WTC11 (cell line): ENCODE measurements at regions not wholly inside any gene's neighbourhood (a gene's known extent, or its start where the extent isn't known, plus 50 kb on each side); places are given as distances from the start of the nearest gene placed in this dataset.

Experiments used
- ATAC-seq: fragments of 200-7000 bp; cut with Tn5 transposase; 2 replicates; pipeline ENCODE4 v1.10.0; 2021; ENCODE audit warnings: mild to moderate bottlenecking, moderate library complexity
- CTCF ChIA-PET: fragments of 300-600 bp; sonication (Branson Sonifier 250); formaldehyde crosslinking; loops from one replicate; lab custom pipeline; 2021; ENCODE audit warnings: antibody characterized with exemption; lab: Charles Lee
- POLR2A ChIA-PET: fragments of 350-600 bp; sonication (Branson Sonifier 250); formaldehyde crosslinking; loops from one replicate; lab custom pipeline; 2021; ENCODE audit warnings: antibody characterized with exemption; lab: Charles Lee
- DNase-seq: peaks from one replicate; pipeline ENCODE4 v3.0.0; 2021; ENCODE audit warnings: low spot score
- H3K27ac Mint-ChIP-seq: 2 replicates; pipeline ENCODE4 v1.8.0; 2021; ENCODE audit warnings: mixed read lengths
- H3K27me3 Mint-ChIP-seq: 2 replicates; pipeline ENCODE4 v1.8.0; 2021; ENCODE audit warnings: low read depth, mild to moderate bottlenecking, moderate library complexity, mixed read lengths
- H3K36me3 Mint-ChIP-seq: 2 replicates; pipeline ENCODE4 v1.8.0; 2021; ENCODE audit warnings: mixed read lengths
- H3K4me1 Mint-ChIP-seq: 2 replicates; pipeline ENCODE4 v1.8.0; 2022; ENCODE audit warnings: mixed read lengths
- H3K4me3 Mint-ChIP-seq: 2 replicates; pipeline ENCODE4 v1.8.0; 2021; ENCODE audit warnings: mild to moderate bottlenecking, moderate library complexity, mixed read lengths
- H3K9me3 Mint-ChIP-seq: 2 replicates; pipeline ENCODE4 v1.8.0; 2021; ENCODE audit warnings: mixed read lengths
- ATF1 ChIP-seq: sonication (generic); formaldehyde crosslinking; IDR thresholded peaks from 2 replicates; pipeline ENCODE4 v1.8.1; 2023; ENCODE audit warnings: mild to moderate bottlenecking, moderate library complexity, missing genetic modification reagents
- CBFB ChIP-seq: sonication (generic); formaldehyde crosslinking; IDR thresholded peaks from 2 replicates; pipeline ENCODE4 v1.8.1; 2022; ENCODE audit warnings: mild to moderate bottlenecking, low read depth, missing genetic modification reagents
- EMX1 ChIP-seq: fragments of 250-450 bp; sonication (Bioruptor Pico); IDR thresholded peaks from 2 replicates; pipeline ENCODE4 v1.8.0; 2021; ENCODE audit warnings: mild to moderate bottlenecking
- ETV6 ChIP-seq: sonication (generic); formaldehyde crosslinking; IDR thresholded peaks from 2 replicates; pipeline ENCODE4 v1.8.1; 2022; ENCODE audit warnings: mild to moderate bottlenecking, missing genetic modification reagents
- FOXJ3 ChIP-seq: sonication (generic); formaldehyde crosslinking; IDR thresholded peaks from 2 replicates; pipeline ENCODE4 v1.9.0; 2021; ENCODE audit warnings: missing genetic modification reagents, mild to moderate bottlenecking, borderline replicate concordance
- FOXK1 ChIP-seq: sonication (generic); formaldehyde crosslinking; IDR thresholded peaks from 2 replicates; pipeline ENCODE4 v1.8.0; 2022; ENCODE audit warnings: mild to moderate bottlenecking, moderate library complexity, missing genetic modification reagents
- GRHL2 ChIP-seq: fragments of 250-450 bp; sonication (Bioruptor Pico); IDR thresholded peaks from 2 replicates; pipeline ENCODE4 v1.8.0; 2022; ENCODE audit warnings: mild to moderate bottlenecking, moderate library complexity; ENCODE audit not compliant: insufficient replicate concordance, severe bottlenecking
- GTF2I ChIP-seq: fragments of 250-450 bp; sonication (Bioruptor Pico); conservative IDR thresholded peaks from 2 replicates; pipeline ENCODE4 v1.4.0; 2021; ENCODE audit warnings: mild to moderate bottlenecking
- JAZF1 ChIP-seq: fragments of 250-450 bp; sonication (Bioruptor Pico); IDR thresholded peaks from 2 replicates; pipeline ENCODE4 v1.9.0; 2021; ENCODE audit warnings: moderate library complexity, mild to moderate bottlenecking, inconsistent platforms
- JUN ChIP-seq: sonication (generic); formaldehyde crosslinking; IDR thresholded peaks from 2 replicates; pipeline ENCODE4 v1.8.0; 2023; ENCODE audit warnings: mild to moderate bottlenecking, missing genetic modification reagents
- MYBL2 ChIP-seq: sonication (generic); formaldehyde crosslinking; IDR thresholded peaks from 2 replicates; pipeline ENCODE4 v1.8.1; 2023; ENCODE audit warnings: mild to moderate bottlenecking, moderate library complexity, missing genetic modification reagents
- NFE2L1 ChIP-seq: sonication (generic); formaldehyde crosslinking; IDR thresholded peaks from 2 replicates; pipeline ENCODE4 v1.8.1; 2023; ENCODE audit warnings: missing genetic modification reagents
- PREB ChIP-seq: sonication (generic); formaldehyde crosslinking; IDR thresholded peaks from 2 replicates; pipeline ENCODE4 v1.8.1; 2022; ENCODE audit warnings: mild to moderate bottlenecking, missing genetic modification reagents, moderate library complexity, borderline replicate concordance
- PRRX2 ChIP-seq: fragments of 250-450 bp; sonication (Bioruptor Pico); IDR thresholded peaks from 2 replicates; pipeline ENCODE4 v1.8.0; 2021; ENCODE audit warnings: mild to moderate bottlenecking
- RORB ChIP-seq: fragments of 250-450 bp; sonication (Bioruptor Pico); IDR thresholded peaks from 2 replicates; pipeline ENCODE4 v1.9.0; 2021; ENCODE audit warnings: mild to moderate bottlenecking
- TCF7 ChIP-seq: sonication (generic); formaldehyde crosslinking; IDR thresholded peaks from 2 replicates; pipeline ENCODE4 v1.8.0; 2022; ENCODE audit warnings: mild to moderate bottlenecking, low read depth, missing genetic modification reagents, moderate library complexity
- USF1 ChIP-seq: sonication (generic); formaldehyde crosslinking; IDR thresholded peaks from 2 replicates; pipeline ENCODE4 v1.8.0; 2022; ENCODE audit warnings: mild to moderate bottlenecking, missing genetic modification reagents
- ZBTB43 ChIP-seq: sonication (generic); formaldehyde crosslinking; IDR thresholded peaks from 2 replicates; pipeline ENCODE4 v1.8.1; 2023; ENCODE audit warnings: mild to moderate bottlenecking, missing genetic modification reagents
- ZNF121 ChIP-seq: sonication (generic); formaldehyde crosslinking; IDR thresholded peaks from 2 replicates; pipeline ENCODE4 v1.8.0; 2023; ENCODE audit warnings: missing genetic modification reagents
- ZNF232 ChIP-seq: sonication (generic); formaldehyde crosslinking; IDR thresholded peaks from 2 replicates; pipeline ENCODE4 v1.8.0; 2022; ENCODE audit warnings: mild to moderate bottlenecking, missing genetic modification reagents
- ZNF416 ChIP-seq: fragments of 250-450 bp; sonication (Bioruptor Pico); IDR thresholded peaks from 2 replicates; pipeline ENCODE4 v1.9.0; 2021; ENCODE audit warnings: mild to moderate bottlenecking, inconsistent platforms
- TF ChIP-seq, protein P1 (sequence below): fragments of 250-450 bp; sonication (Bioruptor Pico); IDR thresholded peaks from 2 replicates; pipeline ENCODE4 v2.1.2; 2022; ENCODE audit warnings: mild to moderate bottlenecking, moderate library complexity
- TF ChIP-seq, protein P2 (sequence below): fragments of 250-450 bp; sonication (Bioruptor Pico); IDR thresholded peaks from 2 replicates; pipeline ENCODE4 v1.9.0; 2021; ENCODE audit warnings: moderate library complexity, mild to moderate bottlenecking, inconsistent platforms, borderline replicate concordance
- TF ChIP-seq, protein P3 (sequence below): sonication (generic); formaldehyde crosslinking; IDR thresholded peaks from 2 replicates; pipeline ENCODE4 v1.8.1; 2022; ENCODE audit warnings: low read depth, missing genetic modification reagents, borderline replicate concordance
- TF ChIP-seq, protein P4 (sequence below): fragments of 200-600 bp; IDR thresholded peaks from 2 replicates; pipeline ENCODE4 v1.8.0; 2022; ENCODE audit warnings: antibody characterized with exemption
- TF ChIP-seq, protein P5 (sequence below): fragments of 250-450 bp; sonication (Bioruptor Pico); IDR thresholded peaks from 2 replicates; pipeline ENCODE4 v1.9.0; 2021; ENCODE audit warnings: mild to moderate bottlenecking

DNA sequence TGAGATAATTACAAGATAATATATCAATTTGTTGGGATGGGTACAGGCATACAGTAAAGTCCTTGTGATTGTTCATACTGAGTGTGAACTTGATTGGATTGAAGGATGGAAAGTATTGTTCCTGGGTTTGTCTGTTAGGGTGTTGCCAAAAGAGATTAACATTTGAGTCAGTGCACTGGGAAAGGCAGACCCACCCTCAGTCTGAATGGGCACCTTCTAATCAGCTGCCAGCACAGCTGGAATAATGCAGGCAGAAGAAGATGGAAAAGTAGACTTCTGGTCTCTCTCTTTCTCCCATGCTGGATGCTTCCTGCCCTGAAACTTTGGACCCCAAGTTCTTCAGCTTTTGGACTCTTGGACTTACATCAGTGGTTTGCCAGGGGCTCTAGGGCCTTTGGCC is 457.9 kb upstream of the SLIT2 start (continued):
- TF ChIP-seq, protein P1, sequence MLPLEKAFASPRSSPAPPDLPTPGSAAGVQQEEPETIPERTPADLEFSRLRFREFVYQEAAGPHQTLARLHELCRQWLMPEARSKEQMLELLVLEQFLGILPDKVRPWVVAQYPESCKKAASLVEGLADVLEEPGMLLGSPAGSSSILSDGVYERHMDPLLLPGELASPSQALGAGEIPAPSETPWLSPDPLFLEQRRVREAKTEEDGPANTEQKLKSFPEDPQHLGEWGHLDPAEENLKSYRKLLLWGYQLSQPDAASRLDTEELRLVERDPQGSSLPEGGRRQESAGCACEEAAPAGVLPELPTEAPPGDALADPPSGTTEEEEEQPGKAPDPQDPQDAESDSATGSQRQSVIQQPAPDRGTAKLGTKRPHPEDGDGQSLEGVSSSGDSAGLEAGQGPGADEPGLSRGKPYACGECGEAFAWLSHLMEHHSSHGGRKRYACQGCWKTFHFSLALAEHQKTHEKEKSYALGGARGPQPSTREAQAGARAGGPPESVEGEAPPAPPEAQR (CRISPR knock-in tag) = no peak
- TF ChIP-seq JUN (CRISPR knock-in tag) (no peak), GTF2I (CRISPR knock-in tag) (no peak), JAZF1 (CRISPR knock-in tag) (no peak), ZNF416 (CRISPR knock-in tag) (no peak), EMX1 (CRISPR knock-in tag) (no peak), TCF7 (CRISPR knock-in tag) (no peak), ATF1 (CRISPR knock-in tag) (no peak), PREB (no peak)
- TF ChIP-seq, protein P2, sequence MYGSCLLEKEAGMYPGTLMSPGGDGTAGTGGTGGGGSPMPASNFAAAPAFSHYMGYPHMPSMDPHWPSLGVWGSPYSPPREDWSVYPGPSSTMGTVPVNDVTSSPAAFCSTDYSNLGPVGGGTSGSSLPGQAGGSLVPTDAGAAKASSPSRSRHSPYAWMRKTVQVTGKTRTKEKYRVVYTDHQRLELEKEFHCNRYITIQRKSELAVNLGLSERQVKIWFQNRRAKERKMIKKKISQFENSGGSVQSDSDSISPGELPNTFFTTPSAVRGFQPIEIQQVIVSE (CRISPR knock-in tag) = no peak
- TF ChIP-seq, protein P3, sequence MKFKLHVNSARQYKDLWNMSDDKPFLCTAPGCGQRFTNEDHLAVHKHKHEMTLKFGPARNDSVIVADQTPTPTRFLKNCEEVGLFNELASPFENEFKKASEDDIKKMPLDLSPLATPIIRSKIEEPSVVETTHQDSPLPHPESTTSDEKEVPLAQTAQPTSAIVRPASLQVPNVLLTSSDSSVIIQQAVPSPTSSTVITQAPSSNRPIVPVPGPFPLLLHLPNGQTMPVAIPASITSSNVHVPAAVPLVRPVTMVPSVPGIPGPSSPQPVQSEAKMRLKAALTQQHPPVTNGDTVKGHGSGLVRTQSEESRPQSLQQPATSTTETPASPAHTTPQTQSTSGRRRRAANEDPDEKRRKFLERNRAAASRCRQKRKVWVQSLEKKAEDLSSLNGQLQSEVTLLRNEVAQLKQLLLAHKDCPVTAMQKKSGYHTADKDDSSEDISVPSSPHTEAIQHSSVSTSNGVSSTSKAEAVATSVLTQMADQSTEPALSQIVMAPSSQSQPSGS (CRISPR knock-in tag) = no peak
- TF ChIP-seq, all 79 proteins: peak for 0

DNA sequence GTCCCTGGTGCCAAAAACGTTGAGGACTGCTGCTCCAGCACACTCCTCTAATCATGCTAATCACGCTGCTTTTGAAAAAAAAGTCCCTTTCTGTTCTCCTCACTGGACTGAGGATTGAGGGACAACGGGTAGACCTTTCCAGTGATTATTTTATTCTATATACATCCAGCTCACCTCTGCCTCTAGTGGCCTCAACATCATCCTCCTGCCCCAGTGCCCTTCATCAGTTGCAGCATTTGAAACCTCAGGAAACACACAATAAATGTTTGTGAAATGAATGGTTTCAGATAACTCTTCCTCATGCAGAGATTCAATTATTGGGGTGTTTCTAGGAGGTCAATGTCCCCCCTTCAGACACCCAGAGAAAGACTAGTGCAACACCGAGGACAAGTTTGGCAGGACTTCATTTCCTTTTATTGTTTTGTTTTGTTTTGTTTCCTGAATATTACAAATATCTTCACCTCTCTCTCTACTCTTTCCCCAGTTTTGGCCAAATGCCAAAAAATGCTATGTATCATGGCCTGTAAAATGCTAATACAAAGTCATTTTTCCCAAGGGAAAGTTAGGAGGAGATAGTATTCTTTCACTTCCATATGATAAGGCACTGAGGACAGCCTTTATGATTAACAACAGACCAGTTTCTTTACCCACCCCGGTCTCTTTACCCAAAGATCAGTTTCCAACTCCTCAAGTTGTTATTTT is 460.1 kb upstream of the SLIT2 start:
- ChIA-PET POLR2A (no interaction called here), CTCF (no interaction called here)
- peak; percentile 26; the same call in 1 of the 2 replicates for ATAC-seq
- Mint-ChIP-seq H3K27ac (no peak overlapping the region), H3K9me3 (peaks cover 27% of the 10 kb centered on the region)
- TF ChIP-seq ZNF232 (CRISPR knock-in tag) = no peak
- TF ChIP-seq FOXJ3 (CRISPR knock-in tag) = no peak
- TF ChIP-seq MYBL2 = no peak
- TF ChIP-seq ATF1 (CRISPR knock-in tag) = no peak
- TF ChIP-seq NFE2L1 (CRISPR knock-in tag) = no peak
- no peak for TF ChIP-seq GRHL2 (CRISPR knock-in tag)
- TF ChIP-seq, protein P4, sequence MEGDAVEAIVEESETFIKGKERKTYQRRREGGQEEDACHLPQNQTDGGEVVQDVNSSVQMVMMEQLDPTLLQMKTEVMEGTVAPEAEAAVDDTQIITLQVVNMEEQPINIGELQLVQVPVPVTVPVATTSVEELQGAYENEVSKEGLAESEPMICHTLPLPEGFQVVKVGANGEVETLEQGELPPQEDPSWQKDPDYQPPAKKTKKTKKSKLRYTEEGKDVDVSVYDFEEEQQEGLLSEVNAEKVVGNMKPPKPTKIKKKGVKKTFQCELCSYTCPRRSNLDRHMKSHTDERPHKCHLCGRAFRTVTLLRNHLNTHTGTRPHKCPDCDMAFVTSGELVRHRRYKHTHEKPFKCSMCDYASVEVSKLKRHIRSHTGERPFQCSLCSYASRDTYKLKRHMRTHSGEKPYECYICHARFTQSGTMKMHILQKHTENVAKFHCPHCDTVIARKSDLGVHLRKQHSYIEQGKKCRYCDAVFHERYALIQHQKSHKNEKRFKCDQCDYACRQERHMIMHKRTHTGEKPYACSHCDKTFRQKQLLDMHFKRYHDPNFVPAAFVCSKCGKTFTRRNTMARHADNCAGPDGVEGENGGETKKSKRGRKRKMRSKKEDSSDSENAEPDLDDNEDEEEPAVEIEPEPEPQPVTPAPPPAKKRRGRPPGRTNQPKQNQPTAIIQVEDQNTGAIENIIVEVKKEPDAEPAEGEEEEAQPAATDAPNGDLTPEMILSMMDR = no peak
- no peak for TF ChIP-seq USF1 (CRISPR knock-in tag)
- no peak for TF ChIP-seq RORB
- TF ChIP-seq, protein P5, sequence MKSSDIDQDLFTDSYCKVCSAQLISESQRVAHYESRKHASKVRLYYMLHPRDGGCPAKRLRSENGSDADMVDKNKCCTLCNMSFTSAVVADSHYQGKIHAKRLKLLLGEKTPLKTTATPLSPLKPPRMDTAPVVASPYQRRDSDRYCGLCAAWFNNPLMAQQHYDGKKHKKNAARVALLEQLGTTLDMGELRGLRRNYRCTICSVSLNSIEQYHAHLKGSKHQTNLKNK = no peak
- no peak for TF ChIP-seq FOXK1 (CRISPR knock-in tag)
- no peak for TF ChIP-seq JUN (CRISPR knock-in tag)
- no peak for TF ChIP-seq CBFB (CRISPR knock-in tag)
- TF ChIP-seq PRRX2 (CRISPR knock-in tag) = no peak
- TF ChIP-seq ZNF121 = no peak
- no peak for TF ChIP-seq ETV6 (CRISPR knock-in tag)
- TF ChIP-seq ZBTB43 (CRISPR knock-in tag) = no peak
- TF ChIP-seq, all 79 proteins: peak for 0
- H3K4me1 Mint-ChIP-seq = no peaks in the 10 kb centered on the region
- DNase-seq = no peak
- peaks cover 3% of the 10 kb centered on the region for H3K27me3 Mint-ChIP-seq
- no peak overlapping the region for H3K4me3 Mint-ChIP-seq
- peaks cover 2% of the 10 kb centered on the region; the same call in 1 of the 2 replicates for H3K36me3 Mint-ChIP-seq
